ENCODE measurements at regions not wholly inside any gene's neighbourhood (a gene's known extent, or its start where the extent isn't known, plus 50 kb on each side); places are given as distances from the start of the nearest gene placed in this dataset.
"Not testable (repeated sequence)": the region's sequence is repeated elsewhere in the genome, so short reads cannot be mapped to it uniquely, and the experiment has no call there.

DNA sequence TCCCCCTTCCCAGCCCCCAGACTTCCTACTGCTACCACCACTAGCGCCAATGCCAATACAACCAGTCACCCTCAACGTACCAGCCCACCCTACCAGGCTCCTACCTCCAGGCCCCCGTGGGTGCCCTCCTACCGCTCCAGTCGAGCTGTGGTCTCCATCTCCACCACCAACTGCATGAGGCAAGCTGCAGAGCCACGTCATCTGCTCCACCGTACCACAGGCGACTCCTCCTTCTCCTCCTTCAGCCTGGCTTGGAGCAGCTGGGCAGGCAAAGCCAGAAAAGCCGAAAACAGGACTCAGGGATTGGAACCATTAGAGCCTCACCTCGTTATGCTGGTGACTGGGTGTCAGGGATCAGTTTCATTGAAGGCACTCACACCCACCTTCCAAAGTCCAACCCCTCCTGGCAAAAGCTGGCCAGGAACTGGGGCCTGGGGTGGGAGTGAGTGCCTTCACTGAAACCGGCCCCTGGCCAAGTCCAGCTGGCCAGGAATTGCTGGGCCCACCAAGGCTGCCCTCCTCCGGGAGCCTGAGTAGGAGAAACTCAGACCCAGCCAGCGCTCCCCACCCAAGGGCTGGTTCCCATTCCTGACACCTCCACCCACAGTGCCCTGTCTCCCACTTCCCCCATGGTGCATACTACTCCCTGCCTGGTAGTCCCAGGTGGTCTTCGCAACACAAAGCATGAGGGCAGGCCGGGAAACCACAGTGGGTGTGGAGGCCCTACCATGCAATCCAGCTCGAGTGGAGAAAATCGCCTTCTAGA lies 176.2 kb downstream of the USP22 start:
- H3K27ac ChIP-seq (ENCODE audit: low read depth in 1 of 2, low read length in 1 of 2); H3K4me1 ChIP-seq (ENCODE audit: control insufficient read depth in 2 of 2, insufficient read depth in 2 of 2, low read length in 2 of 2); DNase-seq (ENCODE audit: low read depth in 6 of 9, low spot score in 9 of 9); H3K36me3 ChIP-seq (ENCODE audit: control insufficient read depth in 2 of 2, insufficient read depth in 2 of 2, low read length in 1 of 2); H3K27me3 ChIP-seq (ENCODE audit: control insufficient read depth in 2 of 2, insufficient read depth in 1 of 2, low read length in 1 of 2); H3K4me3 ChIP-seq (ENCODE audit: low read length in 2 of 2); H3K9me3 ChIP-seq (ENCODE audit: control insufficient read depth in 2 of 2, insufficient read depth in 1 of 2, low read length in 1 of 2): not testable (repeated sequence)
- 93% methylated on average over 17 of the region's 17 CpGs for WGBS

DNA sequence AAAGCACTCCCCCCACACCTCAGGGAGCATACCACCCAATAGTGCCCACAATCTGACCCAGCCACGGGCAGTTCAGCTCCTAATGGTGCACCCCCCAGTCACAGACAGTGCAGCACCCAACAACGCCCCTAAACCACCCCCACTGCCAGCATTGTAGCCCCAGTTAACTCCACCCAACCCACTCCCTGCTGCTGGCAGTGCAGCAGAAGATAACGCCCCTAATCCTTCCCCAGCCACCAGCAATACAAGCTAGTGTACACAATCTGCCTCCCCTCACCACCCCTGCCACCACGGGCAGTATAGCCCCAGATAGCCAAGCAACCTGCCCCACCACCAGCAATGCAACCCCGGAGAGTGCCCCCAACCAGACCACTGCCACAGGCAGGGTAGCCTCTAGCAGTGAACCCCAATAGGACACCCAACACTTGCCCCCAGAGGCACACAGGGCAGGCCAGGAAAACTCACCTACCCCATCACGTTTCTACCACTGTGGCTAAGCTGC lies 175.3 kb downstream of the USP22 start:
- H3K4me1 ChIP-seq (ENCODE audit: control insufficient read depth in 2 of 2, insufficient read depth in 2 of 2, low read length in 2 of 2); H3K9me3 ChIP-seq (ENCODE audit: control insufficient read depth in 2 of 2, insufficient read depth in 1 of 2, low read length in 1 of 2); H3K27me3 ChIP-seq (ENCODE audit: control insufficient read depth in 2 of 2, insufficient read depth in 1 of 2, low read length in 1 of 2); H3K27ac ChIP-seq (ENCODE audit: low read depth in 1 of 2, low read length in 1 of 2); H3K4me3 ChIP-seq (ENCODE audit: low read length in 2 of 2); H3K36me3 ChIP-seq (ENCODE audit: control insufficient read depth in 2 of 2, insufficient read depth in 2 of 2, low read length in 1 of 2); DNase-seq (ENCODE audit: low read depth in 6 of 9, low spot score in 9 of 9): not testable (repeated sequence)
- 93% methylated on average over 6 of the region's 6 CpGs for WGBS

GRCh38 chr17:20867938-20868661 lies 174.7 kb downstream of the USP22 start:
- not testable (repeated sequence) for H3K36me3 ChIP-seq (ENCODE audit: control insufficient read depth in 2 of 2, insufficient read depth in 2 of 2, low read length in 1 of 2); H3K9me3 ChIP-seq (ENCODE audit: control insufficient read depth in 2 of 2, insufficient read depth in 1 of 2, low read length in 1 of 2); H3K4me1 ChIP-seq (ENCODE audit: control insufficient read depth in 2 of 2, insufficient read depth in 2 of 2, low read length in 2 of 2); H3K4me3 ChIP-seq (ENCODE audit: low read length in 2 of 2); H3K27me3 ChIP-seq (ENCODE audit: control insufficient read depth in 2 of 2, insufficient read depth in 1 of 2, low read length in 1 of 2); DNase-seq (ENCODE audit: low read depth in 6 of 9, low spot score in 9 of 9); H3K27ac ChIP-seq (ENCODE audit: low read depth in 1 of 2, low read length in 1 of 2)
- 96% methylated on average over 25 of the region's 25 CpGs for WGBS

DNA sequence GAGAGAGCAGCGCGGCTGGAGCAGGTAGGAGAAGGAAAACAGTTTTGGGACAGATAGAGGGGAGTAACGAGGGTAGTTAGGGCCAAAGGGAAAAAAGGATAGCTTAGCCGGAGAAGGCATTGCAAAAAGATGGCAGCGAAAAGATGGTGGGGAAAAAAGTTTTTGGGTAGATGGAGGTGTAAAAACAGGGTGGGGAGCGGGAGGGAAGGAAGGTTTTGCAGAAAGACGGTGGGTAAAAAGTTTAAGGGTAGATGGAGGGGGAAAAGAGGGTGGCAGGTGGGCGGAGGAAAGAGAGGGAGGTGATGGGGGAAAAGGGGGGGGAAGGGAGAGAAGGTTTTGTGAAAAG lies 174.2 kb downstream of the USP22 start:
- not testable (repeated sequence) for H3K27me3 ChIP-seq (ENCODE audit: control insufficient read depth in 2 of 2, insufficient read depth in 1 of 2, low read length in 1 of 2); DNase-seq (ENCODE audit: low read depth in 6 of 9, low spot score in 9 of 9); H3K4me3 ChIP-seq (ENCODE audit: low read length in 2 of 2); H3K27ac ChIP-seq (ENCODE audit: low read depth in 1 of 2, low read length in 1 of 2); H3K4me1 ChIP-seq (ENCODE audit: control insufficient read depth in 2 of 2, insufficient read depth in 2 of 2, low read length in 2 of 2); H3K9me3 ChIP-seq (ENCODE audit: control insufficient read depth in 2 of 2, insufficient read depth in 1 of 2, low read length in 1 of 2); H3K36me3 ChIP-seq (ENCODE audit: control insufficient read depth in 2 of 2, insufficient read depth in 2 of 2, low read length in 1 of 2)
- 97% methylated on average over 8 of the region's 8 CpGs for WGBS

GRCh38 chr17:20873173-20873572 lies 169.6 kb downstream of the USP22 start:
- not testable (repeated sequence) for H3K4me3 ChIP-seq (ENCODE audit: low read length in 2 of 2); H3K27ac ChIP-seq (ENCODE audit: low read depth in 1 of 2, low read length in 1 of 2); H3K9me3 ChIP-seq (ENCODE audit: control insufficient read depth in 2 of 2, insufficient read depth in 1 of 2, low read length in 1 of 2); H3K4me1 ChIP-seq (ENCODE audit: control insufficient read depth in 2 of 2, insufficient read depth in 2 of 2, low read length in 2 of 2); DNase-seq (ENCODE audit: low read depth in 6 of 9, low spot score in 9 of 9); H3K27me3 ChIP-seq (ENCODE audit: control insufficient read depth in 2 of 2, insufficient read depth in 1 of 2, low read length in 1 of 2); H3K36me3 ChIP-seq (ENCODE audit: control insufficient read depth in 2 of 2, insufficient read depth in 2 of 2, low read length in 1 of 2)
- WGBS, result 98% methylated on average over 4 of the region's 4 CpGs

- H3K36me3 ChIP-seq (ENCODE audit: control insufficient read depth in 2 of 2, insufficient read depth in 2 of 2, low read length in 1 of 2); H3K9me3 ChIP-seq (ENCODE audit: control insufficient read depth in 2 of 2, insufficient read depth in 1 of 2, low read length in 1 of 2); H3K4me1 ChIP-seq (ENCODE audit: control insufficient read depth in 2 of 2, insufficient read depth in 2 of 2, low read length in 2 of 2); H3K4me3 ChIP-seq (ENCODE audit: low read length in 2 of 2); DNase-seq (ENCODE audit: low read depth in 6 of 9, low spot score in 9 of 9); H3K27me3 ChIP-seq (ENCODE audit: control insufficient read depth in 2 of 2, insufficient read depth in 1 of 2, low read length in 1 of 2); H3K27ac ChIP-seq (ENCODE audit: low read depth in 1 of 2, low read length in 1 of 2): not testable (repeated sequence)
- WGBS, result 83% methylated on average over 5 of the region's 5 CpGs
These were observed 169.0 kb downstream of the USP22 start for GRCh38 chr17:20873688-20874328.

- DNase-seq (ENCODE audit: low read depth in 6 of 9, low spot score in 9 of 9); H3K9me3 ChIP-seq (ENCODE audit: control insufficient read depth in 2 of 2, insufficient read depth in 1 of 2, low read length in 1 of 2); H3K27me3 ChIP-seq (ENCODE audit: control insufficient read depth in 2 of 2, insufficient read depth in 1 of 2, low read length in 1 of 2); H3K4me3 ChIP-seq (ENCODE audit: low read length in 2 of 2); H3K36me3 ChIP-seq (ENCODE audit: control insufficient read depth in 2 of 2, insufficient read depth in 2 of 2, low read length in 1 of 2); H3K27ac ChIP-seq (ENCODE audit: low read depth in 1 of 2, low read length in 1 of 2); H3K4me1 ChIP-seq (ENCODE audit: control insufficient read depth in 2 of 2, insufficient read depth in 2 of 2, low read length in 2 of 2): not testable (repeated sequence)
- 98% methylated on average over 1 of the region's 1 CpG for WGBS
These were observed 165.4 kb downstream of the USP22 start for GRCh38 chr17:20877384-20877783.

GRCh38 chr17:20890338-20890737 lies 152.5 kb downstream of the USP22 start:
- DNase-seq (ENCODE audit: low read depth in 6 of 9, low spot score in 9 of 9), result no peak
- WGBS, result 98% methylated on average over 2 of the region's 2 CpGs
- Histone ChIP-seq H3K9me3 (ENCODE audit: control insufficient read depth in 2 of 2, insufficient read depth in 1 of 2, low read length in 1 of 2) (no peaks in the 10 kb centered on the region), H3K27ac (ENCODE audit: low read depth in 1 of 2, low read length in 1 of 2) (no peak overlapping the region), H3K4me3 (ENCODE audit: low read length in 2 of 2) (no peak overlapping the region), H3K36me3 (ENCODE audit: control insufficient read depth in 2 of 2, insufficient read depth in 2 of 2, low read length in 1 of 2) (no peaks in the 10 kb centered on the region), H3K4me1 (ENCODE audit: control insufficient read depth in 2 of 2, insufficient read depth in 2 of 2, low read length in 2 of 2) (no peaks in the 10 kb centered on the region), H3K27me3 (ENCODE audit: control insufficient read depth in 2 of 2, insufficient read depth in 1 of 2, low read length in 1 of 2) (no peaks in the 10 kb centered on the region)

- not testable (repeated sequence) for DNase-seq (ENCODE audit: low read depth in 6 of 9, low spot score in 9 of 9); H3K27me3 ChIP-seq (ENCODE audit: control insufficient read depth in 2 of 2, insufficient read depth in 1 of 2, low read length in 1 of 2); H3K4me3 ChIP-seq (ENCODE audit: low read length in 2 of 2); H3K36me3 ChIP-seq (ENCODE audit: control insufficient read depth in 2 of 2, insufficient read depth in 2 of 2, low read length in 1 of 2); H3K9me3 ChIP-seq (ENCODE audit: control insufficient read depth in 2 of 2, insufficient read depth in 1 of 2, low read length in 1 of 2); H3K4me1 ChIP-seq (ENCODE audit: control insufficient read depth in 2 of 2, insufficient read depth in 2 of 2, low read length in 2 of 2); H3K27ac ChIP-seq (ENCODE audit: low read depth in 1 of 2, low read length in 1 of 2)
- 95% methylated on average over 16 of the region's 18 CpGs for WGBS
These were observed 147.4 kb downstream of the USP22 start for GRCh38 chr17:20895426-20895825.

All from thymus (tissue), 11 donors.